ENCODE measurements at regions not wholly inside any gene's neighbourhood (a gene's known extent, or its start where the extent isn't known, plus 50 kb on each side); places are given as distances from the start of the nearest gene placed in this dataset.

DNA sequence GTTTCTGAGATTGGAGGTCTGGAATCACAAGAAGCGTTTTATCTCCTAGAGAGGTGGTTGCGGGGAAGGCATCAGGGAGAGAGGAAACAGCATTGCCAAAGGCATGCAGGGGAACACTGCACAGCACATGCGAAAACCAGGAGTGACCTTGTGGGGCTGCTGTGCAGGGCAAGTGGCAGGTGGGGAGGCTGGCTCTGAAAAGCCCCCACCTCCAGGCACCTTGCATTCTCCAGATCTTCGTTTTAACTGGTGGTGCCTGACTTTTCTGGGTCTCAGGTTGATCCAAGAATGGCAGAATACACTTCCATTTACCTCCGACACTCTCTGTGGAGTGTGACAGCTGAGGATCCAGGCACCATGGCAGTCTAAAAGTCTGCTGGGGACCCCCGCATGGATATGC is 209.4 kb upstream of the LEF1 start:
- TF ChIP-seq, protein P1, sequence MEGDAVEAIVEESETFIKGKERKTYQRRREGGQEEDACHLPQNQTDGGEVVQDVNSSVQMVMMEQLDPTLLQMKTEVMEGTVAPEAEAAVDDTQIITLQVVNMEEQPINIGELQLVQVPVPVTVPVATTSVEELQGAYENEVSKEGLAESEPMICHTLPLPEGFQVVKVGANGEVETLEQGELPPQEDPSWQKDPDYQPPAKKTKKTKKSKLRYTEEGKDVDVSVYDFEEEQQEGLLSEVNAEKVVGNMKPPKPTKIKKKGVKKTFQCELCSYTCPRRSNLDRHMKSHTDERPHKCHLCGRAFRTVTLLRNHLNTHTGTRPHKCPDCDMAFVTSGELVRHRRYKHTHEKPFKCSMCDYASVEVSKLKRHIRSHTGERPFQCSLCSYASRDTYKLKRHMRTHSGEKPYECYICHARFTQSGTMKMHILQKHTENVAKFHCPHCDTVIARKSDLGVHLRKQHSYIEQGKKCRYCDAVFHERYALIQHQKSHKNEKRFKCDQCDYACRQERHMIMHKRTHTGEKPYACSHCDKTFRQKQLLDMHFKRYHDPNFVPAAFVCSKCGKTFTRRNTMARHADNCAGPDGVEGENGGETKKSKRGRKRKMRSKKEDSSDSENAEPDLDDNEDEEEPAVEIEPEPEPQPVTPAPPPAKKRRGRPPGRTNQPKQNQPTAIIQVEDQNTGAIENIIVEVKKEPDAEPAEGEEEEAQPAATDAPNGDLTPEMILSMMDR (conservative IDR thresholded peaks at IDR 0.05; ENCODE audit: low read length): no peak
- TF ChIP-seq EZH2phosphoT487 (IDR thresholded peaks at IDR 0.05; ENCODE audit: borderline replicate concordance, low read depth, low read length): no peak

Measured in OCI-LY7 (cell line).